Fibroblast of skin of right biceps (primary cell): ENCODE measurements at regions not wholly inside any gene's neighbourhood (a gene's known extent, or its start where the extent isn't known, plus 50 kb on each side); places are given as distances from the start of the nearest gene placed in this dataset.

Experiments used
- DNase-seq: peaks from one replicate; pipeline ENCODE4 v3.0.0-alpha.2; 2013

- no peak for DNase-seq
Observed at GRCh38 chr4:84100071-84100470, 399.0 kb downstream of the NKX6-1 start.

- no peak for DNase-seq
Observed at GRCh38 chr4:84099599-84099998, 399.5 kb downstream of the NKX6-1 start.

- DNase-seq, result no peak
Observed at GRCh38 chr4:84091266-84091665, 407.8 kb downstream of the NKX6-1 start.

- DNase-seq, result no peak
Observed at GRCh38 chr4:84089652-84090437, 409.2 kb downstream of the NKX6-1 start.

GRCh38 chr4:84085986-84086385 lies 413.1 kb downstream of the NKX6-1 start:
- no peak for DNase-seq

- no peak for DNase-seq
Observed at GRCh38 chr4:84070289-84070688, 428.8 kb downstream of the NKX6-1 start.

- no peak for DNase-seq
Observed at GRCh38 chr4:84063619-84064018, 435.5 kb downstream of the NKX6-1 start.

- DNase-seq, result no peak
Observed at GRCh38 chr4:84058201-84058600, 440.9 kb downstream of the NKX6-1 start.

- DNase-seq, result no peak
Observed at GRCh38 chr4:84051639-84052038, 447.5 kb downstream of the NKX6-1 start.

GRCh38 chr4:84051089-84051488 lies 448.0 kb downstream of the NKX6-1 start:
- no peak for DNase-seq

GRCh38 chr4:84050015-84050414 lies 449.1 kb downstream of the NKX6-1 start:
- DNase-seq, result no peak

- DNase-seq, result no peak
Observed at GRCh38 chr4:84046551-84046950, 452.5 kb downstream of the NKX6-1 start.

GRCh38 chr4:84041426-84041825 lies 457.7 kb downstream of the NKX6-1 start:
- no peak for DNase-seq

GRCh38 chr4:84035568-84035967 lies 463.5 kb downstream of the NKX6-1 start:
- no peak for DNase-seq

- DNase-seq, result no peak
Observed at GRCh38 chr4:84032372-84032771, 466.7 kb downstream of the NKX6-1 start.

GRCh38 chr4:84031401-84031800 lies 467.7 kb downstream of the NKX6-1 start:
- DNase-seq, result no peak

GRCh38 chr4:84028340-84028739 lies 470.8 kb downstream of the NKX6-1 start:
- no peak for DNase-seq

GRCh38 chr4:84024405-84024804 lies 474.7 kb downstream of the NKX6-1 start:
- DNase-seq, result no peak

GRCh38 chr4:84022564-84022963 lies 476.5 kb downstream of the NKX6-1 start:
- DNase-seq, result no peak

- DNase-seq, result no peak
Observed at GRCh38 chr4:84019626-84020025, 479.5 kb downstream of the NKX6-1 start.

- no peak for DNase-seq
Observed at GRCh38 chr4:84003046-84003445, 467.1 kb downstream of the GPAT3 start.

- no peak for DNase-seq
Observed at GRCh38 chr4:84001876-84002569, 466.1 kb downstream of the GPAT3 start.

- no peak for DNase-seq
Observed at GRCh38 chr4:83996254-83996653, 460.3 kb downstream of the GPAT3 start.

- no peak for DNase-seq
Observed at GRCh38 chr4:83993774-83994173, 457.9 kb downstream of the GPAT3 start.

GRCh38 chr4:83989835-83990234 lies 453.9 kb downstream of the GPAT3 start:
- no peak for DNase-seq
